GM12878 (cell line): ENCODE measurements at regions not wholly inside any gene's neighbourhood (a gene's known extent, or its start where the extent isn't known, plus 50 kb on each side); places are given as distances from the start of the nearest gene placed in this dataset.

Experiments
- CEBPB ChIP-seq, 2 experiments: fragments of 150-350 bp in 1 of 2; IDR thresholded peaks; 2 replicates each; pipeline ENCODE4 v1.6.1; 2012 to 2014; ENCODE audit warnings: low read depth in 2 of 2, low read length in 2 of 2, borderline replicate concordance in 1 of 2, inconsistent platforms in 1 of 2
- CTCF ChIP-seq, 3 experiments: IDR thresholded peaks in 2 of 3; conservative IDR thresholded peaks in 1 of 3; 2 replicates each; pipeline ENCODE4 v1.5.1; 2011; ENCODE audit warnings: low read depth in 3 of 3, low read length in 3 of 3, mild to moderate bottlenecking in 3 of 3, control low read depth in 2 of 3, moderate library complexity in 2 of 3, inconsistent platforms in 1 of 3, mixed read lengths in 1 of 3; ENCODE audit not compliant: control insufficient read depth in 2 of 3, insufficient read depth in 1 of 3; ENCODE audit errors: extremely low read depth in 1 of 3
- FOXM1 ChIP-seq: IDR thresholded peaks from 2 replicates; pipeline ENCODE4 v1.6.1; 2012; ENCODE audit warnings: low read depth, mild to moderate bottlenecking, inconsistent platforms, low read length, moderate library complexity
- JUNB ChIP-seq: IDR thresholded peaks from 2 replicates; pipeline ENCODE4 v1.6.1; 2016; ENCODE audit warnings: antibody characterized with exemption, mild to moderate bottlenecking
- MYC ChIP-seq: IDR thresholded peaks from 2 replicates; pipeline ENCODE4 v1.6.1; 2011; ENCODE audit warnings: mild to moderate bottlenecking, low read length, moderate library complexity, inconsistent platforms; ENCODE audit not compliant: insufficient read depth, insufficient replicate concordance, insufficient read length, severe bottlenecking
- POLR2A ChIP-seq: IDR thresholded peaks from 2 replicates; pipeline ENCODE4 v1.6.1; 2011; ENCODE audit warnings: low read depth, mild to moderate bottlenecking, low read length
- POLR2AphosphoS2 ChIP-seq: IDR thresholded peaks from 2 replicates; pipeline ENCODE4 v1.6.1; 2011; ENCODE audit warnings: low read depth, mild to moderate bottlenecking, low read length, improper control_type of control experiment, moderate library complexity
- RAD21 ChIP-seq: IDR thresholded peaks from 2 replicates; pipeline ENCODE4 v1.6.1; 2011; ENCODE audit warnings: mild to moderate bottlenecking, low read depth, low read length, moderate library complexity; ENCODE audit not compliant: insufficient read depth
- REST ChIP-seq: IDR thresholded peaks from 2 replicates; pipeline ENCODE4 v1.6.1; 2012; ENCODE audit warnings: mild to moderate bottlenecking, low read depth, low read length
- SIN3A ChIP-seq: IDR thresholded peaks from 2 replicates; pipeline ENCODE4 v1.6.1; 2012; ENCODE audit warnings: low read depth, low read length, improper control_type of control experiment
- SP1 ChIP-seq: IDR thresholded peaks from one replicate; pipeline ENCODE4 v1.6.1; 2011; ENCODE audit warnings: low read depth, low read length
- TBL1XR1 ChIP-seq: IDR thresholded peaks from 2 replicates; pipeline ENCODE4 v1.6.1; 2012; ENCODE audit warnings: low read depth, low read length, improper control_type of control experiment
- WRNIP1 ChIP-seq: IDR thresholded peaks from 2 replicates; pipeline ENCODE4 v1.6.1; 2011; ENCODE audit warnings: low read depth, low read length, improper control_type of control experiment, borderline replicate concordance
- ZNF274 ChIP-seq: IDR thresholded peaks from one replicate; pipeline ENCODE4 v1.8.0; 2011; ENCODE audit not compliant: insufficient read length, insufficient read depth

GRCh38 chr2:220936641-220937197 is 635.4 kb downstream of the EPHA4 start:
- TF ChIP-seq WRNIP1 = no peak
- TF ChIP-seq CTCF (IDR thresholded peaks at IDR 0.05 in 2 of 3, conservative IDR thresholded peaks at IDR 0.05 in 1 of 3; ENCODE audit: control insufficient read depth in 2 of 3, extremely low read depth in 1 of 3, insufficient read depth in 1 of 3, low read depth in 3 of 3, low read length in 3 of 3) = no peak
- no peak for TF ChIP-seq JUNB
- TF ChIP-seq SIN3A = no peak
- TF ChIP-seq TBL1XR1 = no peak
- no peak for TF ChIP-seq REST
- TF ChIP-seq MYC = no peak
- no peak for TF ChIP-seq POLR2A
- TF ChIP-seq ZNF274 = no peak
- TF ChIP-seq FOXM1 = no peak
- TF ChIP-seq POLR2AphosphoS2 = no peak
- no peak for TF ChIP-seq RAD21
- no peak for TF ChIP-seq SP1
- TF ChIP-seq CEBPB (IDR thresholded peaks at IDR 0.05; ENCODE audit: borderline replicate concordance in 1 of 2, low read depth in 2 of 2, low read length in 2 of 2) = no peak
